NCI-H1694 treated with DMSO at 0.1 percent for 48 hours (cell line): ENCODE measurements at regions not wholly inside any gene's neighbourhood (a gene's known extent, or its start where the extent isn't known, plus 50 kb on each side); places are given as distances from the start of the nearest gene placed in this dataset.
"Not testable (repeated sequence)": the region's sequence is repeated elsewhere in the genome, so short reads cannot be mapped to it uniquely, and the experiment has no call there.

ENCODE experiments used
- DNase-seq: peaks from one replicate; lab custom pipeline; 2025; lab: John Stamatoyannopoulos, UW

GRCh38 chr17:12195418-12195817 is 174.7 kb downstream of the MAP2K4 start:
- DNase-seq = no peak

- no peak for DNase-seq
Measured at GRCh38 chr17:12201294-12201880, 180.7 kb downstream of the MAP2K4 start.

DNA sequence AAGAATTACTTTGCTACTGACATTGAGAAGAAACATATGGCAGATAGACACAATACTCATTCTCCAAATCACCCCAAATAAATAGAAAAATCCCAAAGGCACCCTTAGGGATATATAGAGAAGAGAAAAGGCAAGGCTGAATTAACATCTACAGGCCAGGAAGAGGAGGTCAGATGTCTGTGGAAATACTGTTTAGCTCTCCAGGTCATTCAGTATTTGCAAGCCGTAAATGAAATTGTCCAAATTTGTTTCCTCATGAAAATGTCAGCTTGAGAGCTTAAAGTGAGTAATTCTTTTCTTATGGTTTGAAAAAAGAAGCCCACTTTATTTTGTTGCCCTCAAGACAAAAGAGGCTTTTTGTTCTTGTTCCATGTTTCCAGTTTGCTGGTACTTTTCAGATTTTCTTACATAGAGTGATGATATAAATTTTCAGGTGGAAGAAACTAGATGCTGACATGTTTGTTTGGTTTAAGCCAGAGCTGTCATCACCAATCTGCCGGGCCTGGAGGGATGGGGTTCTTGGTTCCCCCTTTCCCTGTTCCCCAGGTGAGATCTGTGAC is 189.0 kb downstream of the MAP2K4 start:
- no peak for DNase-seq

DNA sequence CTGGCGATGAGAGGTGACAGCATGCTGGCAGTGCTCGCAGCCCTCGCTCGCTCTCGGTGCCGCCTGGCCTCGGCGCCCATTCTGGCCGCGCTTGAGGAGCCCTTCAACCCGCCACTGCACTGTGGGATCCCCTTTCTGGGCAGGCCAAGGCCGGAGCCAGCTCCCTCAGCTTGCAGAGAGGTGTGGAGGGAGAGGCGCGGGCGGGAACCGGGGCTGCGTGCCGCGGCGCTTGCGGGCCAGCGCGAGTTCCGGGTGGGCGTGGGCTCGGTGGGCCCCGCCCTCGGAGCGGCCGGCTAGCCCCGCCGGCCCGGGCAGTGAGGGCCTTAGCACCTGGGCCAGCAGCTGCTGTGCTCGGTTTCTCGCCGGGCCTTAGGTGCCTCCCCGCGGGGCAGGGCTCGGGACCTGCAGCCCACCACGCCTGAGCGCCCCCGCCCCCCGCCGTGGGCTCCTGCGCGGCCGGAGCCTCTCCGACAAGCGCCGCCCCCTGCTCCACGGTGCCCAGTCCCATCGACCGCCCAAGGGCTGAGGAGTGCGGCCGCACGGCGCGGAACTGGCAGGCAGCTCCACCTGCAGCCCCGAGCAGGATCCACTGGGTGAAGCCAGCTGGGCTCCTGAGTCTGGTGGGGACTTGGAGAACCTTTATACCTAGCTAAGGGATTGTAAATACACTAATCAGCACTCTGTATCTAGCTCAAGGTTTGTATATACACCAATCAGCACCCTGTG is 200.2 kb downstream of the MAP2K4 start:
- DNase-seq = not testable (repeated sequence)

DNA sequence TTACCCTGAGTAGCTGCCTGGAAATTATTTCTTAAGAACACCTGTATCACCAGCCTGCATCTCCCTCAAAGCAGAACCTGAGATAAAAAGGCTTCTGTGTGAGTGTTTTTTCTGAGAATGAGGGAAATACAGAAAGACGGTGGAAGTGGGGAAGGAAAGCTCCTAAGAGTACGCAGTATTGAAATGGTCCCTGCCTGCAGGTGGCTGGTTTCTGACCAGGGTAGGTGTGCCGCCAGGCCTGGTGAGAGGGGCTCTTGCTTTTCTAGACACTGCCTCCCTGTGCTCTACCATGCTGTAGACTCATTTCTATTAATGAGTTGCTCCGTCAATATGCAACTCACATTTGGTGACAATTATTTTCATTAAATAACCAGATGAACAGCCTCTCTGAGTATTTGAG is 201.7 kb downstream of the MAP2K4 start:
- no peak for DNase-seq

DNA sequence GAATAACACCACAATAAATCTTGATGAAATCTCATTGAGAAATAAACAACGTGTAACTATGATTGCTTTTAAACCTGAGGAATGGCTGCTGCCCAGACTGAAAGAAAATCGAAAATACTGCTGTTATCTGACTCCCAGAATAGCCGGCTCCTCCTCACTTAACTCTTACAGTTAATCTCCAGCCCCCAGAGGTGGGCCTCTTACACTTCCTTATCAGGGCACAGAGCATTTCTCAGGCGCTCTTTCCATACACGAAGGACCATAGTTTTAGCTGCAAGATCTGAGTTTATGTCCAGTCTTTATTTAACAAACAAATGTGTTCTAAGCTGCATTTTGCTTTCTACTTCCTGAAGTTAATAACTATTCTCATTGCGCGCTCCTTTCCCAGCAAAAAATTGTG is 206.9 kb downstream of the MAP2K4 start:
- DNase-seq = no peak

GRCh38 chr17:12229335-12229734 is 208.7 kb downstream of the MAP2K4 start:
- peak; percentile 78 for DNase-seq

GRCh38 chr17:12230481-12231354 is 210.0 kb downstream of the MAP2K4 start:
- no peak for DNase-seq

- DNase-seq = no peak
Measured at GRCh38 chr17:12231355-12231682, 210.6 kb downstream of the MAP2K4 start.

- DNase-seq = not testable (repeated sequence)
Measured at GRCh38 chr17:12239021-12239420, 218.3 kb downstream of the MAP2K4 start.

GRCh38 chr17:12242345-12242954 is 221.8 kb downstream of the MAP2K4 start:
- DNase-seq = no peak

DNA sequence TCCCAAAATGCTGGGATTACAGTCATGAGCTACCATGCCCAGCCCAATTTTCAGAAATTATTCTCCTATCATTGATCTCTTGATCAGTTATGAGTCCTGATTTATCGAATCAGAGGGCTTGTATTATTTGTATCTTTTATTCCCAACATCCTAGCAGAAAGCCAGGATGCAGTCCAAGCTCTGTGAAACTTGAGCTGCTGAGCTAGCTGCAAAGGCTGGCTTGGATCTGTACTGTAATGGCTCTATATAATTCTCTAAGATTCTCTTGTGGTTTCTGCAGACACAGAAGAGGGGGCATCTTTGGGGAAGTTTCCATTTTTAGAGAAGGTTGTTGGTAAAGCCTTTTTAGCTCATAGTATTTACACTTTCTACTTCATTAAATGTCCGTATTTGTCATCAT is 227.1 kb downstream of the MAP2K4 start:
- DNase-seq = no peak

GRCh38 chr17:12250973-12251372 is 230.3 kb downstream of the MAP2K4 start:
- no peak for DNase-seq

DNA sequence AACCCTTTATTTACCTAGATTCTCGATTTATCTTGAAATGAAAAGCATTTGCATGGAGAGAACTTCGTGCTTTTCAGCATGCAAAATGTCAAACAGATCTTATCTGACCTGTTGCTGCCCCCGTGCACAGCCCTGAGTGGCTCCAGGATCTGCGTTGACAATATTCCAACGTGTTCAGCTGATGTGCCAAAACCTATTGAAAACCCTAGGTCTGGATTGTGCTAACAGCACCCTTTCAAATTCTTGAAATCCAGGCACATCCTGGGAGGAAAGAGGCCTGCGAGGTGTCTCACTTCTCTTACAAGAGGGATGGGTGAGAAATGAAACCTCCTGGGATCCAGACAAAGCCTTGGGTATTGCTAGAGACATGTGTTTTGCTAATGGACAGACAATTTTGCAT is 231.8 kb downstream of the MAP2K4 start:
- no peak for DNase-seq

- no peak for DNase-seq
Measured at GRCh38 chr17:12254460-12254859, 233.8 kb downstream of the MAP2K4 start.

DNA sequence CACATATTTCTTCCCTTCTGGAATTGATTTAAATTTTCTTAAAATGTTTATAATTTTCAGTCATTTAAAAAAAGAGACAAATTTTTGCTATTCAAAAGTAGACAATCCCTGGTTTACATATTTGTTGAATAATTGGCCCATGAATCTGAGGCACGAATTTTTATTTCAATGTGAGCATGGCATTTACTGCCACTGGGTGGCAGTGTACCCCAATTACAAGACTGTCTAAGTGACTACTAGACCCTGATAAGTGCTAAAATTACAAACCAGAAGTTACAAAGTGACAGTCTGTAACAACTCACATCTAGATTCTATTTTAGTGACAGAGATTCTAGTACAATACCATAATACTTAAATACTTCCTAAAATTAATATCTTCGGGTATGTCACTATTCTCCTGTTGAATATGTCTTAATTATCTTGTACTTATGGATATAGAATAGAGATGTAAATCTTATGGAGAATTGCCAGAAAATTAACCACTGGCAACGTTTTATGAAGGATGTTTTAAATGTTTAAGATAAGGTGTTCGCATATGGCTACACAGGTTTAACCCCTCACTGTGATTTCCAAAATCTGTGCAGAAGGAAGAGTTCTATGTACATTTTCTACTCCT is 235.8 kb downstream of the MAP2K4 start:
- DNase-seq = peak; percentile 82

- DNase-seq = no peak
Measured at GRCh38 chr17:12257176-12257575, 236.5 kb downstream of the MAP2K4 start.

- no peak for DNase-seq
Measured at GRCh38 chr17:12261354-12261753, 240.7 kb downstream of the MAP2K4 start.

- no peak for DNase-seq
Measured at GRCh38 chr17:12269751-12270150, 249.1 kb downstream of the MAP2K4 start.

DNA sequence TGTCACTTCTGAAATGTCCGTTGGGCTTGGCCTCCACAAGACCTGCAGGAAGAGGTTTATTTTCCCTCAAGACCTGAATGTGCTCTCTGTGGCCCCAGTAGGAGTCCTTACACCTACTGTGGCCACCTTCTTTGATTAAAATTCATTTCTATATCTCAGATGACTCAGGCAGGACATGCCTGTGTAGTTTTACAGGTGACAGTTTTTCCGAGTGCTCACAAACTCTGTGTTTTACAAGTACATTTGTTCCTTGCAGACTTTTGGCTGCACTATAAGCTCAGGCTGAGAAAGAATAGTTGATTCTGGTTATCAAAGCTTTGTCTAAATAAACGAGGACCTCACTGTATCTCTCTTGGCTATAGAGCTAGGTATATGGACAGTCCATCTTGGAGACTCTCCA is 257.1 kb downstream of the MAP2K4 start:
- DNase-seq = no peak

DNA sequence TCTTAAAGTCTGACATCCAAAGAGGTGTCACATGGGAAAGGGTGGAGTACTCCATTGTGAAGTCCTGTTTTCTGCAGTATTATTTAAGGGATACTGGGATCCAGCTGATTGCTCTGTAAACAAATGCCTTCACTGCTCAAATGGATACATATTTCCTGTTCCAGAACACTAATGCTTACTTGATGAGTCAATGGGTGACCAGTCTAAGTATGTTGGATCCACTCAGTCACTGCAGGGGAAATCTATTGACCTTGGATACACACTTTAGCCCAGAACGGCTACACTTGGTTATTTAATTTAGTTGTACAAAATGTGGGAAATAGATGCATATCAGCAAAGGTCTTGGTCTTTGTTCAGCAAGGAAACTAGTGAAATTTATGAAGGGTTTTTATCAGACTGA is 261.4 kb downstream of the MAP2K4 start:
- DNase-seq = no peak

- no peak for DNase-seq
Measured at GRCh38 chr17:12287953-12288352, 267.3 kb downstream of the MAP2K4 start.
